ENCODE measurements at regions not wholly inside any gene's neighbourhood (a gene's known extent, or its start where the extent isn't known, plus 50 kb on each side); places are given as distances from the start of the nearest gene placed in this dataset.
"Not testable (repeated sequence)": the region's sequence is repeated elsewhere in the genome, so short reads cannot be mapped to it uniquely, and the experiment has no call there.

DNA sequence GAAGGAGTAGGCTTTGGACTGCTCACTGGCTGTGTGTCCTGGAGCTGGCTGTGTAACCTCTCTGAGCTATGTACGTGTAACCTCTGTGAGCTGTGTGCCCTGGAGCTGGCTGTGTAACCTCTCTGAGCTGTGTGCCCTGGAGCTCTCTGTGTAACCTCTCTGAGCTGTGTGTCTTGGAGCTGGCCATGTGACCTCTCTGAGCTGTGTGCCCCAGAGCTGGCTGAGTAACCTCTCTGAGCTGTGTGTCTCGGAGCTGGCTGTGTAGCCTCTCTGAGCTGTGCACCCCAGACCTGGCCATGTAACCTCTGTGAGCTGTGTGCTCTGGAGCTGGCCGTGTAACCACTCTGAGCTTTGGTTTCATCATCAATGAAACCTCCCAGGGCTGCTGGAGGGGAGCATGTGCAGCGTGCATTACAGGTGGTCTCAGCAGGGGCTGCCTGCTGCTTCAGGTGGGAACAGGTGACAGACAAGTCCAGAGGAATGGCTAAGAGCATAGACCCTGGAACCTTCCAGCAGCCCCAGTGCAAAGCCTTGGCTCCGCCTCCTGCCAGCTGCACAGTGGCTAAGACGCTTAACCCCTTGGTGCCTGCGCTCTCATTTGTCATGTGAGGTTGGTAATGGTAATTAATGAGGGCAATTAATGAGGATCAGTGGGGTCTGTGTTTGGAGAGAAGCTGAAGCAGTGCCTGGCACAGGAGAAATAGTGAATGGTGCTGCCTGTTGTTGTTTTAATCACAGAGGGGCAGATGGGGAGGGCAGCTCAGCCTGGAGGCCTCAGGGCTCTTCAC is 86.7 kb downstream of the KATNIP start:
- ChIA-PET POLR2A (no interaction called here), CTCF (interaction anchor here (0.6 kb wide), 1 partner anchor 48 kb away, joined by 3 read pairs; no protein-coding TSS in a partner anchor)

DNA sequence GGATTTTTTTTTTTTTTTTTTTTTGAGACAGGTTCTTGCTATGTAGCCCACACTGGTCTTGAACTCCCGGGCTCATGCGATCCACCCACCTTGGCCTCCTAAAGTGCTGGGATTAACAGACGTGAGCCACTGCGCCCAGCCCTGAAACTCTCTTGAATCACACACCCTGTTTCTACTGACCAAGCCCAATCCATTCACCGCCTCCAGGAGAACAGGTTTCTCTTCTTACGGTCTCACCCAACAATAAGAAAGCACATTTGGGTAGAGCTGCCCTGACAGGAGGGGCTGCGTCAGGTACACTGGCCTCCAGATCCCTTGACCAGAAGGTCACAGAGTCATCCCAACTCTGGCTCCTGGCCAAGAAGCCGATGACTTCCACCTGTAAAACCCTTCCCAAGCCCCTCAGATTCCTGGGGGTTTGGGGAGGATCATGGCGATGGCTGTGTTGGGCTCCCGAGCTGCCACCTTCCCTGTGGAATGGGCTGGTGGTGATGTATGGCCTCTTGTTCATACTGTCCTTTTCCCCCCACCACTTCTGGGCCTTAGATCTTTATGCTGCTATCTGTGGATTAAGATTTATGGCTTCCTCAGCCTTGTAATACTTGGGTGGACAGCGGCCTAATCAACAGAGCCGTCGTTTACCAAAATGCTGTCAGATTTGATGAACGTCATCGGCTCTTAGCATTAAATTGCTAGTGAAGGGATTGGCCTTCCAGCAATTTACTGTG is 89.1 kb downstream of the KATNIP start:
- ChIA-PET CTCF (no interaction called here), POLR2A (no interaction called here)

DNA sequence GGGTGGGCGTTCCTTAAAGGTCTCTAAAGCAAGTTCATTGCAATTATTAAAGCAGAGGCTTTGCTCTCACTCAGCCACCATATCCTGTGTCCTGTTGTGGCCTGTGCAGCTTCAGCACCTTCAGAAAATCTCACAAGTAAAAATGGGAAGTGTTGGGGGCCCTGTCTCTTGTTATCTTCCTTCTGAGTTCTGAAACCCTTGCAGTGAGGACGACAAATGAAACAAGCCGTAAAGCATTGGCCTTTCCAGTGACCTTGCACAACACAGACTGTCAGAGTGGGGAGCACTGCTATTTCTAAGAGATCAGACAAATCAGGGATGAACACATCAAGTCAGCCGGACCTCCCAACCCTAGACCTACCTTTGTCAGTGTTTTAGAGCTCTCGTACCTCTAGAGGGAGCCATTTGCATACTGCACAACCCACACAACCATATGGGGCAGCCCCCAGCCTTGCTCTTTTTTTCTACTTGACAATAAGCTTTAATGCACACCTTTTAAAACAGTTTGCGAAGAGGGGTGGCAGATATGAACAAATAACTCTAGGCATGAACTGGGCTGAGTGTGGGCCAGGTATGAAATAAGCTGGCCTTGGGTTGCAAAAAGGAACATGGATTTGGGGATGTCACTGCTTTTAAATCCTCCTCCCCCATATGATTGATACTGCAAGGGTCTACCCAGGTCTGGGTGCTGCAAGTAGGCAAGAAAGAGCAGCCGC is 89.8 kb downstream of the KATNIP start:
- CTCF ChIA-PET, result no interaction called here
- POLR2A ChIA-PET, result no interaction called here

DNA sequence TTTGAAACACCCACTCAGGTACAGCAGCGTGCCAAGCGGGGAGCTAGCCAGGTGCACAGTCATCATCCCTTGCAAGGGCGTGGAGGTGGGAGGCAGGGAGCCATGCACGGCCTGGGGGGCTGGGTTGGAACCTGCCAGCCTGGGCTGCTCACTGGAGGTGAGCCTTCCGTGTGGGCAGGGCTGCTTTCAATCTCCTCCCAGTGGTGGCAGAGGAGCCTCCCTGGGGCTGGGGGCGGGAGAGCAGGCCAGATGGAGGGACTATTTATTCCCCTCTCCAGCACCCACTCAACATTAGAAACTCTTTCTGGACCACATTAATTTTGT is 90.3 kb downstream of the KATNIP start:
- ChIA-PET POLR2A (no interaction called here), CTCF (no interaction called here)

DNA sequence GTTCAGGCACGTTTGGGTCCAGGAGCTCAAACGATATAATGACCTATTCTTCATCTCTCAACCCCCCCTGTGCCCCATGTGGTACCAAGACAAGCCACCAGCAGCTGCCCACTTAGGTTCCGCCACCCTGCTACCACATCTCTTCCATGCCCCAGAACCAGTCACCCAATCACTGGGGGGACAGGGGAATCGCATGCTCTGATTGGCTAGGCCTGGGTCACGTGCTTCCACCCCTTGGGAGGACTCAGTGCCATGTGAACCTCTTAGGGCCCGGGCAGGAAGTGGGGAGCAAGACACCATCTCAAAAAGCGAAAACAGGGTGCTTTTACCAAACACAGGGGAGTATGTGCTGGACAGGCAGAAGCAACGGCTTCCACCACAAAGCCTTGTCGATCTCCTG is 91.3 kb downstream of the KATNIP start:
- ChIA-PET CTCF (no interaction called here), POLR2A (no interaction called here)

DNA sequence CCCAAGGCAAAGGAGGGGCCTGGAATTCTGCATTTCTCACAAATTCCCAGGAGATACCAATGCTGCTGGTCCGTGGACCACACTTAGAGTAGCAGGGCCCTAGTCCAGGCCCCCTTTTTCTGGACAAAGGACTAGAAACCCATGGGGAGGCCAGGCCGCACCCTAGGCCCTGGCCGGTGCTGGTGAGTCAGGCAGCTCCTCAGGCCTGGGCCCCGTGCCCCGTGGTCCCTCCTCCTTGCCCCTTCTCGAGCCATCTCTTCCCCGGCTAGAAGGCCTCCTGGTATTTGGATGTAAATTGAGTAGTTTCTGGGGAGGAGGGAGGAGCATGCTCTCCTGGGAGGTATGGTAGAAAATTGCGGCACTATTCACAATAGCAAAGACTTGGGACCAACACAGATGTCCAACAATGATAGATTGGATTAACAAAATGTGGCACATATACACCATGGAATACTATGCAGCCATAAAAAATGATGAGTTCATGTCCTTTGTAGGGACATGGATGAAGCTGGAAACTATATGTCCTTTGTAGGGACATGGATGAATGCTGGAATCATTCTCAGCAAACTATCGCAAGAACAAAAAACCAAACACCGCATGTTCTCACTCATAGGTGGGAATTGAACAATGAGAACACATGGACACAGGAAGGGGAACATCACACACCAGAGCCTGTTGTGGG is 91.9 kb downstream of the KATNIP start:
- POLR2A ChIA-PET, result not testable (repeated sequence)

DNA sequence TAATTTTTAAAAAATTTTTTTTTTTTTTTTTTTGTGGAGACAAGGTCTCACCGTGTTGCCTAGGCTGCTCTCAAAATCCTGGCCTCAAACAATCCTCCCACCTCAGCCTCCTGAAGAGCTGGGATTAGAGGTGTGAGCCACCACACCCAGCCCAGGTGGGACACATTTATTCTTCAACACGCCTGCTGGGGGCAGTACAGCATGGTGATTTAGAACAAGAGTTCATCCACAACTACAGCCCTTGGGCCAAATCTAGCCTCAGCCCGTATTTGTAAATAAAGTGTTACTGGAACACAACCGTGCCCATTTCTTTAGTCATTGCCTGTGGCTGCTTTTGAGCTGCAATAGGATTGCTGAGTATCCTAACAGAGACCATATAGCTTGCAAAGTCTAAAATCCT is 92.8 kb downstream of the KATNIP start:
- ChIA-PET POLR2A (no interaction called here), CTCF (interaction anchor here (0.9 kb wide), 1 partner anchor 12 kb away, joined by 5 read pairs; no protein-coding TSS in a partner anchor)

More for the DNA sequence above, 91.9 kb downstream of the KATNIP start:
- CTCF ChIA-PET, result not testable (repeated sequence)

DNA sequence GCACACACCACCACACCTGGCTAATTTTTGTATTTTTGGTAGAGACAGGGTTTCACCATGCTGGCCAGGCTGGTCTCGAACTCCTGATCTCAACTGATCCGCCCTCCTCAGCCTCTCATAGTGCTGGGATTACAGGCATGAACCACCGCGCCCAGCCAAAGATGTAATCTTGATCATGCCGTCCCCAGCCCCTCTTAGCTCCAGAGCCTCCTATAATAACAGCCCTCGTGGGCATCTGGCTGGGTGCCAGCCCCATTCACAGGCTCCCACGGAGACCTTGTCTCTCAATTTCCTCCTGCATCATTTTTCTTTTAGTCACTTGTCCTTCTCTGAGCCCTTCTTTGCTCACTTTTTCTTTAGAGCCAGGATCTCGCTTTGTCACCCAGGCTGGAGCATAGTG is 94.2 kb downstream of the KATNIP start:
- ChIA-PET CTCF (no interaction called here), POLR2A (no interaction called here)

DNA sequence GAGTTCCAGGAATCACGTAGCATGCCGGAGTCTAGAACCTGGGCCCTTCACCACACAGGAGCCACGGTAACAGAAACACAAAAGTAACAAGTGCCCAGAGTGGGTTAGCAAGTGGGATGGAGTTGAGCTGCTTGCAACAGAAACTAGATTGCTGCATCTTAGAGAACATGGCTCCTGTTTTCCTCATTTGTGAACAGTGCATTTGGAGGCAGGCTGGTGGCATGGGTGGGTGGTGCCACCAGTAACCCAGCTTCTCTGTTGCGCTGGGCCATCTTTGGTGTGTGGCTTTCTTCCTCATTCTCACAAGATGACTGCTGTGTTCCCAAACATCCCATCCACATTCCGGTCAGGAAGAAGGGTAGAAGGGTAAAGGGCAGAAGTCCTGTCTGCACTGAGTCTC is 95.5 kb downstream of the KATNIP start:
- CTCF ChIA-PET, result no interaction called here
- POLR2A ChIA-PET, result no interaction called here

DNA sequence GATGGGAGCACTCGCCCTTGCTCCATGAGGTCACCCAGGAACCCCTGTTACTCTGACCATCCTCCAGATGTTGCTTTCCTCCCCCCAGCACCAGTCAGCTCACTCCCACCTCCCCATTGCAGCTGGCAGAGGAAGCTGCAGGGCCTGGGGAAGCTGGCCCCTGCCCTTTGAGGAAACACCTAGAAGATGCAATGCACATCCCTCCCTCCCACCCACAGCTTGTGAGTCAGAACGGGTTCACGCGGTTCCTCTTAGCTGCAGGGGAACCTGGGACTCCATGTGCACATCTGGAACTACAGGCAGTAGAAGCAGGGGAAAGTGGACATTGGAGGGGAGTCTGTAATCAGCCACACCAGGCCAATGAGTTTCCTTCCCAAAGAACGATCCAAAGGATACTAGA is 96.9 kb downstream of the KATNIP start:
- ChIA-PET POLR2A (no interaction called here), CTCF (no interaction called here)

DNA sequence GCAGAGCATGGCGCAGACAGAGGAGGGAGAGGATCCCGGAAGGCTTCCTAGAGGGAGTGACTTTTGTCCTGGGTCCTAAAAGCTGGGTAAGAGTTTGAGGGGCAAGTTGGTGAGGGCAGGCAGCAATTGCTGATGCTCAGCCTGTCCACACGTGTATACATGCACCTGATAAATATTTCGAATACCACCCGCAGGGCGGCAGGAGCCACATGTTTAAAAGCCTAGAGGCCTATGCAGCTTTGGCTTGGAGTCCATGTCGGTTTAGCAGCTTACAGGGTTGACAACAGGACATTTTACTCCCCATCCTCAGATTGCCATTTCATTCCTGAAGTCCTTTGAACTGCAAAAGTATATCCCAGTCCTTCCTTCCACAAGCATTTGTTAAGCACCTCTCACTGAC is 99.1 kb downstream of the KATNIP start:
- POLR2A ChIA-PET, result no interaction called here
- CTCF ChIA-PET, result no interaction called here

DNA sequence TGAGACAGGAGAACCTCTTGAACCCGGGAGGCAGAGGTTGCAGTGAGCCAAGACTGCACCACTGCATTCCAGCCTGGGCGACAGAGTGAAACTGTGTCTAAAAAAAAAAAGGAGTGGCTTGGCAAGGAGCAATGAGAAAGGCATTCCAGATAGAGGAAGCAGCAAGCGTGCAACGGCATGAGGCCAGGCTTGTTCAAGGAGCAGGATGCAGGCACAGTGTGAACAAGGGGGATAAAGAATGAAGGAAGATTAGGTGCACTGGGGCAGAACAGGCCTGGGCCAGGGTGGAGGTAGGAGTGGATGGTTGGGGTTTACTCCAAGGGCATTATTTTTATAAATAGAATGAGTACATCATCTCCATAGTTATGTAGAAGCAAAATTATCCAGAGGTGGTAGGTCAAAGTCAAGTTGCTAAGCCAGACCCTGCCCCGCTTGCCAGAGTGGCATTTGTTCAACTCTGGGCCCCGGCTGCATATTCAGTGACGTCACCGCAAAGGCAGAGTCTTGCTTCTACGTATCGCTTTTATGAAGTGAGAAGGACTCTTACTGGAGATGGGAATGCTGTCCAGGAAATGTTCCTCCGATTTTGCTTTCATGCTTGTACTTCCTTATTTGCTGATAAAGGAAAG is 100.2 kb downstream of the KATNIP start:
- ChIA-PET CTCF (no interaction called here), POLR2A (no interaction called here)

DNA sequence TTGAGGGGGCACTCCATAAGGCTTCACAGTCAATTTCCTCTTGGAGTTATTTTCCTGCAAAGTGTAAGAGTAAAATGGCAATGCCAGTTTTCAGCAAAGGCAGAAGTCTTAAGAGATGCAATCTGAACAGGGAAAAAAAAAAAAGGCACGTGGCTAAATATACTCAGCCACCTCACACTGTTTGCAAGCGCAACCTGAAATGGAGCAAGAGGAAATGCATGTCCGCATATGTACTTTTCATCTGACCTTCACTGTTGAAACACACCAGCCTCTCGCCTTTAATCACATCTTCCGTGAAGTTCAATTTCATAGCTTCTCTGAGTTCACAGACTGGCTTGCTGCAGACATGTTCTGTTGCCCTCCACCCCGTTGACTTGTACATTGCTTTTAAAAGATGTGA is 101.4 kb downstream of the KATNIP start:
- ChIA-PET CTCF (no interaction called here), POLR2A (no interaction called here)

DNA sequence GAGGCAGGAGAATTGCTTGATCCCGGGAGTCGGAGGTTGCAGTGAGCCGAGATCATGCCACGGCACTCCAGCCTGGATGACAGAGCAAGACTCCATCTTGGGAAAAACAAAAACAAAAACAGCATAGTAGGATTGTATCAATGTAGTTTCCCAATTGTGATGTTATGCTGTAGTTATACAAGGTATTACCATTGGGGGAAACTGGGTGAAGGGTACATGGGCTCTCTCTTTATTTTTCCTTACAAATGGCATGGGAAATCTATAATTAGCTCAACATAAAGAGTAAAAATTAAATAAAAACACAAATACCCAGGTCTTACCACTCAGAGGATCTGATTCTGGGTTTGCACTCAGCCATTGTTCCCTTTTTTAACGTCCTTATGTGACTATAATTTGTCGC is 107.9 kb downstream of the KATNIP start:
- CTCF ChIA-PET, result no interaction called here

DNA sequence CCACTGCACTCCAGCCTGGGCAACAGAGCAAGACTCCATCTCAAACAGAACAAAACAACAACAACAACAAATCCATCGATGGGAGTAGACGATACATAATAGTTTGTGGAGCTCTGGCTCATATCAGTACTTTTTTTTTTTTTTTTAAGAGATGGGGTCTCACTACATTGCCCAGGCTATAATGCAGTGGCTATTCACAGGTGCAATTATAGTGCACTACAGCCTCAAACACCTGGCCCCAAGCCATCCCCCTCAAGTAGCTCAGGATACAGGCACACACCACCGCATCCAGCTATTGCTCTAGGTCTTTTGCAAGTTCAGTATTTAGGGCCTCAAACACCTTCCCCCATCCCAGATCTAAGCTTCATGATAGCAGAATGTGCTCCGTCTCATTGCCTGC is 110.6 kb downstream of the KATNIP start:
- POLR2A ChIA-PET, result no interaction called here
- CTCF ChIA-PET, result no interaction called here

More for the DNA sequence above, 107.9 kb downstream of the KATNIP start:
- POLR2A ChIA-PET, result no interaction called here

DNA sequence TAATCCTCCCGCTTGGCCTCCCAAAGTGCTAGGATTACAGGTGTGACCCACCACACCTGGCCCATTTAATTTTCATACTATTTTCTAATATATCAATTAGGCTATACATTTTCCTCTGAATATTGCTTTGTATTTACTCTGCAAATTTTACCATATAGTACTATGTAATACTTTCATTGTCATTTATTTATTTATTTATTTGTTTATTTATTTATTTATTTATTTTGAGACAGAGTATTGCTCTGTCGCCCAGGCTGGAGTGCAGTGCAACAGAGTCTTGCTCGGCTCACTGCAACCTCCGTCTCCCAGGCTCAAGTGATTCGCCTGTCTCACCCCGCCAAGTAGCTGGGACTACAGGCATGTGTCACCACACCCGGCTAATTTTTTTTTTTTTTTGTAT is 113.3 kb downstream of the KATNIP start:
- CTCF ChIA-PET, result interaction anchor here (0.7 kb wide), 1 partner anchor 116 kb away, joined by 3 read pairs; no protein-coding TSS in a partner anchor
- POLR2A ChIA-PET, result not testable (repeated sequence)

DNA sequence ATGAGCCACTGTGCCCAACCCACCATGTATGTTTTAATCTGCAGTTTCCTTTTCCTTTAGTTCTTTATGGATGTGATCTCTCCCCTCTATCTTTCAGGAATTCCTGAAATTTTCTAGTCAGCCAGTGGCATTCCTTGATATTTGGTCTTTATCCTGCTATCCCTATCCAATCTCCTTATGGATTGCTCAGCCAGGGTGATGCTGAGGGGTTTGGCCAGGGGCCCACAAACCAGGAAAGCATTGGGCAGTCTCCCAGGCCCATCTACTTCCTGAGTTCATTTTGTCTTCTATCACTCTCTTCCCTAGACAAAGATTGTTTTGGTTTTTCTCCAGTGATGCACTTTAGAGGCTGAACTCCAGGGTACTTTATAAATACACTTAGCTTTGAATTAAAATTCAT is 115.9 kb downstream of the KATNIP start:
- ChIA-PET POLR2A (no interaction called here), CTCF (no interaction called here)

DNA sequence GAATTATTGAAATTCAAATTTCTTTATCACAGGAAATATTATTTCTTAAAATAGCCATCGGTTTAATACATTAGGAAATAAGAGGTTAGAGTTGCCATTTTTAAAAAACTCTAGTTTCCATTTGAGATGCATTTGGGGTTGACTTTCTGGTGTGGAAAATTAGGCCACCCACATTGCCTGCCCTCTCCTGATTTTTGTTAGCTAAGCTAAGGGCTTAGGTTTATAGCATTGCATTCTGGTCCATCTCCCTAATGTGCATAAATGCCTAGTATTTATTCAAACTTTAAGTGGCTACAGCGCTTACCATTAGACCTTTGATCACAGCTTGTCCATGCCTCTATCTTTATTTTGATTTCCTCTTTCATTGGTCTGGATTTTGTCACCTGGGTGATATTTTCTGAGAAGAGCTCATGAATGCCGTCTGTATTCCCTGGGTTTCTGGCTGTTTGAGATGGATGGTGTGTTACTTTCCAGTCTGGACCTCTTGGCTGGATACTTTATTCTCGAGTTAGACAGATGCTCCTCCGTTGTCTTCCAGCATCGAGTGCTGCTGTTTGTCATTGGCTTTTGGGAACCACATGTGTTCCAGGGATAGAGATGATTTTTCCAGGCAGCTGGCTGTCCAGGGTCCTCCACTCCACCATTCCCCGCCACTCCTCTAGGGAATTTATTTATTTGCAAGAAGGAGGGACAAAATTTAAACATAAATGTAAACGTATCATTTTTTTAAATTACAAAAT is 120.3 kb downstream of the KATNIP start:
- CTCF ChIA-PET, result no interaction called here
- POLR2A ChIA-PET, result no interaction called here

DNA sequence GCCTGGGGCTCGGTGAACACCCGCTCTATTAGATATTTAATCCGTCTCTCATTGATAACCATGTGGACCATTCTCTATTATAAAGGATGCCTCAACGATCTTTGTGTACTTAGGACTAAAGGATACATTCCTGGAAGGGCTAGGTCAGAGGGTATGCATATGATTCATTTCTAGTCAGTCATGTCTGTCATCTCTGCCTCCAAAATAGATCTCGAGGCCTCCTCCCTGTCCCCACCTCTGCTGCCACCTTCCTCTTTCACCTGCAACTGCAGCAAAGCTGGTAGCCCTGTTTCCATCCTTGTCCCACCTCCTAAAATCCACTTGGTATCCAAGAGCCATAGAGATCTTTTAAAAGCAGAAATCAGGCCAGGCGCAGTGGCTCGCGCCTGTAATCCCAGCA is 121.5 kb downstream of the KATNIP start:
- CTCF ChIA-PET, result no interaction called here
- POLR2A ChIA-PET, result no interaction called here

DNA sequence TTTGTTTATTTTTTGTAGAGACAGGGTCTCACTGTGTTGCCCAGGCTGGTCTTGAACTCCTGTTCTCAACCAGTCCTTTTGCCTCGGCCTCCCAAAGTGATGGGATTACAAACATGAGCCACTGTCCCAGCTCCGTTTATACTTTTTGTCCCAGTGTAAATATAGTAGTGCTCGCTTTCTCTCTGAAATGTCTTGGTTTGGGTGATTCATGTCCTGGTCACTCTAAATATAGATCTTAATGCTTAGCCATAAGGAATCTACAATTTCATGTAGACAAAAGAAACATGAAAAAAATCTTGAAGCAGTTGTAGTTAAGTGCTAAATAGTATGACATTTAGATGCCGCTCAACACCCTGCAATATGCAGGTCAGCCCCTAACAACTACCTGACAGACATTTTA is 126.9 kb downstream of the KATNIP start:
- POLR2A ChIA-PET, result no interaction called here
- CTCF ChIA-PET, result no interaction called here
